ENCODE measurements at regions not wholly inside any gene's neighbourhood (a gene's known extent, or its start where the extent isn't known, plus 50 kb on each side); places are given as distances from the start of the nearest gene placed in this dataset.

- no peak for DNase-seq
- intact Hi-C loops (cut with DNase I; ENCODE audit: low total_unique reads), result no loop called here
- H3K4me1 ChIP-seq, result peaks cover 34 to 73% of the 10 kb centered on the region in 2 donors
- H3K36me3 ChIP-seq, result no peaks in the 10 kb centered on the region
- peak overlapping the region in 1 of 2 donors; percentile 88 for H3K4me3 ChIP-seq
- H3K9me3 ChIP-seq, result no peaks in the 10 kb centered on the region
- H3K27ac ChIP-seq, result peak overlapping the region; percentile 99 to 100
- no peak for TF ChIP-seq CTCF (IDR thresholded peaks at IDR 0.05)
- no peak for TF ChIP-seq POLR2A (IDR thresholded peaks at IDR 0.05)
- no peaks in the 10 kb centered on the region for H3K27me3 ChIP-seq
These were observed 63.0 kb upstream of the PPARA start for GRCh38 chr22:46087336-46087690.

DNA sequence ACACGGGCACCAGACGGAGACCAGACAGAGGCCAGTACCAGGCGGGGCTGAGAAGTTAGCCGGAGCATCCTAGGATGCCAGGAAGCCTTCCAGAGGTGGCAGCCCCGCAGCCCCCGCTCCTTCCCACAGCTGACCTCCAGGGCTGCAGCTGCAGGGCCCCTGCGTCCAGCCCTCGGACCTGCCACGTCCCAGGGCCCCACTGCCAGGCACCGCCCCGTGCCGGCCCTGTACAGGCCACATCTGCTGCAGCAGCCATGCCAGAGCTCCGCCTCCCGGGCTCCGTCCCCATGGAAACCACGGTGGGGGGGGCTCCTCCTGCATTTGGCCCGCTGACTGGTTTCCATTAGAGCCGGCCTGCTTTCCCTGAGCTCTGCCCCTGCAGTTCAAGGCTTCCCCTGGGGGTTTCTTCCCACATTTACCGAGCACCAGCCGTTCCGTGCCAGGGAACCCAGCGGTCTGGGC lies 62.5 kb upstream of the PPARA start:
- H3K27me3 ChIP-seq, result no peaks in the 10 kb centered on the region
- intact Hi-C loops (cut with DNase I; ENCODE audit: low total_unique reads), result no loop called here
- H3K27ac ChIP-seq, result peak overlapping the region; percentile 99 to 100
- H3K36me3 ChIP-seq, result no peaks in the 10 kb centered on the region
- H3K4me1 ChIP-seq, result peaks cover 34 to 75% of the 10 kb centered on the region in 2 donors
- TF ChIP-seq POLR2A (IDR thresholded peaks at IDR 0.05) (peak; percentile 31 to 55), CTCF (IDR thresholded peaks at IDR 0.05) (peak in 1 of 4 experiments; percentile 21)
- no peaks in the 10 kb centered on the region for H3K9me3 ChIP-seq
- H3K4me3 ChIP-seq, result peak overlapping the region in 1 of 2 donors; percentile 88
- peak; percentile 94 to 95 for DNase-seq

GRCh38 chr22:46088541-46089311 lies 61.6 kb upstream of the PPARA start:
- intact Hi-C loops (cut with DNase I; ENCODE audit: low total_unique reads), result no loop called here
- Histone ChIP-seq H3K9me3 (no peaks in the 10 kb centered on the region), H3K36me3 (no peaks in the 10 kb centered on the region), H3K27me3 (no peaks in the 10 kb centered on the region), H3K4me3 (peak overlapping the region; percentile 7 to 88), H3K4me1 (peaks cover 42 to 83% of the 10 kb centered on the region in 2 donors), H3K27ac (peak overlapping the region; percentile 99 to 100)
- DNase-seq, result peak; percentile 50 to 64
- TF ChIP-seq POLR2A (IDR thresholded peaks at IDR 0.05) (no peak), CTCF (IDR thresholded peaks at IDR 0.05) (no peak)

DNA sequence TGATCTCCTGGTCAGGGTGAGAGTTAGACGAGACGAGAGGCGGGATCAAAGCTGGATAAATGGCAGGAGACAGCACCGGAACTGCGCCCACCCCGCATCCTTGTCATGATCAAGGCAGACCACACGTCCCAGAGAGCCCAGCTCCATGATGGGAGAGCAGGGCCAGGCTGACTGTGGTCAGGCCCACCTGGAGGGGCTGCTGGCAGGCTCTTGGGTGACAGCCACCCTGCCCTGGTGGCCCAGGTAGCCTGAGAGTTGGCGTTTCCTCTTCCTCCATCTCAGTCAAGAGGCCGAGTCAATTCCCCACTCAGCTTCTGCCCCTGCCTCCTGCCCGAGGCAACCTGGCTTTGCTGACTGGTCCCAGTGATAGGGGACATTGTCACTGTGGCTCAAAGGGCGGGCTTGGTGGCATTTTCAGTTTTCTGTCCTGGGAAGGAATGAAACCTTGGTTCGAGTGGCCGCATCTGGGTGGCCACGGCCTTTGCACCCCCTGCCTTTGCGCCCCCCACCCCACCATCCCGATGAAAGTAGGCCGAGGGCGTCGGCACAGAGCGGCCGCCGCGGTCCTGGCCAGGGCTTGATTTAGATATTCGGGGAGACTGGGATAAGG lies 60.8 kb upstream of the PPARA start:
- Histone ChIP-seq H3K4me3 (peak overlapping the region in 1 of 2 donors; percentile 88), H3K4me1 (peaks cover 50 to 84% of the 10 kb centered on the region in 2 donors)

More for the DNA sequence above, 60.8 kb upstream of the PPARA start:
- Histone ChIP-seq H3K9me3 (no peaks in the 10 kb centered on the region), H3K36me3 (no peaks in the 10 kb centered on the region), H3K27ac (peak overlapping the region; percentile 99 to 100), H3K27me3 (no peaks in the 10 kb centered on the region)
- DNase-seq, result peak; percentile 23 to 41
- TF ChIP-seq POLR2A (IDR thresholded peaks at IDR 0.05), result no peak
- peak in 1 of 4 experiments; percentile 9 for TF ChIP-seq CTCF (IDR thresholded peaks at IDR 0.05)
- intact Hi-C loops (cut with DNase I; ENCODE audit: low total_unique reads), result no loop called here
